ENCODE measurements at regions not wholly inside any gene's neighbourhood (a gene's known extent, or its start where the extent isn't known, plus 50 kb on each side); places are given as distances from the start of the nearest gene placed in this dataset.

DNA sequence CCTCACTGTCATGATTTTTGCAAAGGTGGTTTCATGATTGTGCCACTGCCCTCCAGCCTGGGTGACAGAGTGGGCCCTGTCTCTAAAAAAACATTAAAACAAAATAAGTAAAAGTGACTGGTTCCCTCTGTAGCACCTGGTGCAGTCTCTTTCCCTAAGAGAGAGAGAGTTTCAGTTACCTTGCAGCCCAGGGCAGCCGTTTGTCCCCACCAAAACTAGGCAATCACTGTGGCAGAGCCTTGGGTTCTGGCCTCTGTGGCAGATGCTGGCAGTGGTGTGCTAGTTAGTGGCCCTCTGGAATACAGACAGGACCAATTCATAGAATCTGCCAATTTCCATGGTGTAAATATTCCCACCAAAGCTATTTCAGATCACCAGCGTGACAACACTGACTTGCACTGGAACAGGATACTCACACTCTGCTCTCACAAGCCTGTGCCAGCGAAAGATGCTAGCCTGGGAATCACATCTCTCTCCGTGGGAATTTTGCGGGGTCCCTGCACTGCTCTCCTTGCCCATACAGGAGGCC is 108.7 kb downstream of the TLR5 start:
- Histone ChIP-seq H3K4me1 (ENCODE audit: control insufficient read depth in 4 of 4, insufficient read depth in 4 of 4, low read length in 3 of 4) (no peaks in the 10 kb centered on the region), H3K36me3 (ENCODE audit: control insufficient read depth in 4 of 4, insufficient read depth in 3 of 4, low read depth in 1 of 4, low read length in 3 of 4) (no peaks in the 10 kb centered on the region), H3K9me3 (ENCODE audit: control insufficient read depth in 4 of 4, low read length in 3 of 4) (no peaks in the 10 kb centered on the region), H3K27ac (ENCODE audit: low read depth in 1 of 2, low read length in 2 of 2) (no peak overlapping the region), H3K27me3 (ENCODE audit: control insufficient read depth in 4 of 4, insufficient read depth in 4 of 4, low read length in 3 of 4) (no peaks in the 10 kb centered on the region), H3K4me3 (ENCODE audit: low read depth in 1 of 3, low read length in 3 of 3) (no peak overlapping the region), H3K9ac (ENCODE audit: low read depth in 1 of 2, low read length in 2 of 2) (no peak overlapping the region)
- TF ChIP-seq, protein P1, sequence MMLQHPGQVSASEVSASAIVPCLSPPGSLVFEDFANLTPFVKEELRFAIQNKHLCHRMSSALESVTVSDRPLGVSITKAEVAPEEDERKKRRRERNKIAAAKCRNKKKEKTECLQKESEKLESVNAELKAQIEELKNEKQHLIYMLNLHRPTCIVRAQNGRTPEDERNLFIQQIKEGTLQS (IDR thresholded peaks at IDR 0.05), result no peak
- TF ChIP-seq RAD21 (IDR thresholded peaks at IDR 0.05) (no peak), RXRA (IDR thresholded peaks at IDR 0.05) (no peak), JUND (IDR thresholded peaks at IDR 0.05) (no peak), FOXA2 (IDR thresholded peaks at IDR 0.05) (no peak), EGR1 (IDR thresholded peaks at IDR 0.05; ENCODE audit: low read depth in 2 of 2) (no peak), HNF4G (IDR thresholded peaks at IDR 0.05) (no peak), GABPA (IDR thresholded peaks at IDR 0.05 in 1 of 2, conservative IDR thresholded peaks at IDR 0.05 in 1 of 2) (no peak), TAF1 (conservative IDR thresholded peaks at IDR 0.05) (no peak)
- TF ChIP-seq, protein P2, sequence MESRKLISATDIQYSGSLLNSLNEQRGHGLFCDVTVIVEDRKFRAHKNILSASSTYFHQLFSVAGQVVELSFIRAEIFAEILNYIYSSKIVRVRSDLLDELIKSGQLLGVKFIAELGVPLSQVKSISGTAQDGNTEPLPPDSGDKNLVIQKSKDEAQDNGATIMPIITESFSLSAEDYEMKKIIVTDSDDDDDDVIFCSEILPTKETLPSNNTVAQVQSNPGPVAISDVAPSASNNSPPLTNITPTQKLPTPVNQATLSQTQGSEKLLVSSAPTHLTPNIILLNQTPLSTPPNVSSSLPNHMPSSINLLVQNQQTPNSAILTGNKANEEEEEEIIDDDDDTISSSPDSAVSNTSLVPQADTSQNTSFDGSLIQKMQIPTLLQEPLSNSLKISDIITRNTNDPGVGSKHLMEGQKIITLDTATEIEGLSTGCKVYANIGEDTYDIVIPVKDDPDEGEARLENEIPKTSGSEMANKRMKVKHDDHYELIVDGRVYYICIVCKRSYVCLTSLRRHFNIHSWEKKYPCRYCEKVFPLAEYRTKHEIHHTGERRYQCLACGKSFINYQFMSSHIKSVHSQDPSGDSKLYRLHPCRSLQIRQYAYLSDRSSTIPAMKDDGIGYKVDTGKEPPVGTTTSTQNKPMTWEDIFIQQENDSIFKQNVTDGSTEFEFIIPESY (IDR thresholded peaks at IDR 0.05), result no peak
- TF ChIP-seq, protein P3, sequence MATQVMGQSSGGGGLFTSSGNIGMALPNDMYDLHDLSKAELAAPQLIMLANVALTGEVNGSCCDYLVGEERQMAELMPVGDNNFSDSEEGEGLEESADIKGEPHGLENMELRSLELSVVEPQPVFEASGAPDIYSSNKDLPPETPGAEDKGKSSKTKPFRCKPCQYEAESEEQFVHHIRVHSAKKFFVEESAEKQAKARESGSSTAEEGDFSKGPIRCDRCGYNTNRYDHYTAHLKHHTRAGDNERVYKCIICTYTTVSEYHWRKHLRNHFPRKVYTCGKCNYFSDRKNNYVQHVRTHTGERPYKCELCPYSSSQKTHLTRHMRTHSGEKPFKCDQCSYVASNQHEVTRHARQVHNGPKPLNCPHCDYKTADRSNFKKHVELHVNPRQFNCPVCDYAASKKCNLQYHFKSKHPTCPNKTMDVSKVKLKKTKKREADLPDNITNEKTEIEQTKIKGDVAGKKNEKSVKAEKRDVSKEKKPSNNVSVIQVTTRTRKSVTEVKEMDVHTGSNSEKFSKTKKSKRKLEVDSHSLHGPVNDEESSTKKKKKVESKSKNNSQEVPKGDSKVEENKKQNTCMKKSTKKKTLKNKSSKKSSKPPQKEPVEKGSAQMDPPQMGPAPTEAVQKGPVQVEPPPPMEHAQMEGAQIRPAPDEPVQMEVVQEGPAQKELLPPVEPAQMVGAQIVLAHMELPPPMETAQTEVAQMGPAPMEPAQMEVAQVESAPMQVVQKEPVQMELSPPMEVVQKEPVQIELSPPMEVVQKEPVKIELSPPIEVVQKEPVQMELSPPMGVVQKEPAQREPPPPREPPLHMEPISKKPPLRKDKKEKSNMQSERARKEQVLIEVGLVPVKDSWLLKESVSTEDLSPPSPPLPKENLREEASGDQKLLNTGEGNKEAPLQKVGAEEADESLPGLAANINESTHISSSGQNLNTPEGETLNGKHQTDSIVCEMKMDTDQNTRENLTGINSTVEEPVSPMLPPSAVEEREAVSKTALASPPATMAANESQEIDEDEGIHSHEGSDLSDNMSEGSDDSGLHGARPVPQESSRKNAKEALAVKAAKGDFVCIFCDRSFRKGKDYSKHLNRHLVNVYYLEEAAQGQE (IDR thresholded peaks at IDR 0.05), result no peak
- TF ChIP-seq, protein P4, sequence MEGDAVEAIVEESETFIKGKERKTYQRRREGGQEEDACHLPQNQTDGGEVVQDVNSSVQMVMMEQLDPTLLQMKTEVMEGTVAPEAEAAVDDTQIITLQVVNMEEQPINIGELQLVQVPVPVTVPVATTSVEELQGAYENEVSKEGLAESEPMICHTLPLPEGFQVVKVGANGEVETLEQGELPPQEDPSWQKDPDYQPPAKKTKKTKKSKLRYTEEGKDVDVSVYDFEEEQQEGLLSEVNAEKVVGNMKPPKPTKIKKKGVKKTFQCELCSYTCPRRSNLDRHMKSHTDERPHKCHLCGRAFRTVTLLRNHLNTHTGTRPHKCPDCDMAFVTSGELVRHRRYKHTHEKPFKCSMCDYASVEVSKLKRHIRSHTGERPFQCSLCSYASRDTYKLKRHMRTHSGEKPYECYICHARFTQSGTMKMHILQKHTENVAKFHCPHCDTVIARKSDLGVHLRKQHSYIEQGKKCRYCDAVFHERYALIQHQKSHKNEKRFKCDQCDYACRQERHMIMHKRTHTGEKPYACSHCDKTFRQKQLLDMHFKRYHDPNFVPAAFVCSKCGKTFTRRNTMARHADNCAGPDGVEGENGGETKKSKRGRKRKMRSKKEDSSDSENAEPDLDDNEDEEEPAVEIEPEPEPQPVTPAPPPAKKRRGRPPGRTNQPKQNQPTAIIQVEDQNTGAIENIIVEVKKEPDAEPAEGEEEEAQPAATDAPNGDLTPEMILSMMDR (IDR thresholded peaks at IDR 0.05; ENCODE audit: low read depth, low read length, missing input control), result no peak
- WGBS, result 93% methylated on average over 5 of the region's 5 CpGs
- DNase-seq (ENCODE audit: low spot score), result no peak

DNA sequence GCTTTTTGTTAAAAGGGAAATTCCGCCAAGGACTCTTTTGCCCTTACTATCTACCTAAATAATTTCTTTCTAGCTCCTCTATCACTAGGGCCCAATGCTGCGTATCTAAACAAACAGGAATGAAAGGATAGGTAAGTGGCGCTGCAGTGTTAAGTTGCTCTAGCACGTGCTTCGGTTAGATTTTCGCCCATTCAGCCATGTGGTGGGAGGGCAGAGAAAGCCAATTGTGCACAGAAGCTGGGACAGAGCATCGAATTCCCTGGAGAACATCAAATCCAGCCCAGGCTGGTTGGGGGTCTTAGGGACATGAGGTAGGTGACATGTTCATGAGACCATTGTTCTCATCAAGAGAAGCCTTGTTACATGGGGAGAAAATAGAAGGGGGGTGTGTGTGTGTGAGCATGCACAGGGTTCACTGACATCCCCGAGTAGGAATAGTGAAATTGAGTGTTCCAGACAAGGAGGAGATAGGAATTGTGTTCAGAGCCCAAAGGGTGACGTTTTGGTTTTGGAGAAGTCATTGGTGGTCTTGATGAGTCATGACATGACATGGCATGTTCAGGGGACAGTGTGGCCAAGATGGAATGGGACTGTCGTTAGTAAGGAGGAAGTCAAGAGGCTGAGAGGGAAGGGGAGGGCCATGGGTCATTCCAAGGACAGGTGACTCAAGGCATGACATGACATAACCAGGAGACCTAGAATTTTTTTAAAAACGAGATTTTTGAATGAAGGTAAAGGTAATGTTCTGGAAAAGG is 107.1 kb downstream of the TLR5 start:
- Histone ChIP-seq H3K27ac (ENCODE audit: low read depth in 1 of 2, low read length in 2 of 2) (no peak overlapping the region), H3K4me1 (ENCODE audit: control insufficient read depth in 4 of 4, insufficient read depth in 4 of 4, low read length in 3 of 4) (peaks cover 0 to 6% (median under 1%) of the 10 kb centered on the region in 4 donors), H3K4me3 (ENCODE audit: low read depth in 1 of 3, low read length in 3 of 3) (no peak overlapping the region), H3K9ac (ENCODE audit: low read depth in 1 of 2, low read length in 2 of 2) (no peak overlapping the region), H3K9me3 (ENCODE audit: control insufficient read depth in 4 of 4, low read length in 3 of 4) (no peaks in the 10 kb centered on the region), H3K27me3 (ENCODE audit: control insufficient read depth in 4 of 4, insufficient read depth in 4 of 4, low read length in 3 of 4) (no peaks in the 10 kb centered on the region), H3K36me3 (ENCODE audit: control insufficient read depth in 4 of 4, insufficient read depth in 3 of 4, low read depth in 1 of 4, low read length in 3 of 4) (no peaks in the 10 kb centered on the region)
- no peak for DNase-seq (ENCODE audit: low spot score)
- TF ChIP-seq EGR1 (IDR thresholded peaks at IDR 0.05; ENCODE audit: low read depth in 2 of 2) (no peak), NR2F2 (IDR thresholded peaks at IDR 0.05) (no peak), GABPA (IDR thresholded peaks at IDR 0.05 in 1 of 2, conservative IDR thresholded peaks at IDR 0.05 in 1 of 2) (no peak), HNF4G (IDR thresholded peaks at IDR 0.05) (no peak), SP1 (IDR thresholded peaks at IDR 0.05) (no peak)
- TF ChIP-seq, protein P2 (IDR thresholded peaks at IDR 0.05), result no peak
- TF ChIP-seq, protein P4 (IDR thresholded peaks at IDR 0.05; ENCODE audit: low read depth, low read length, missing input control), result no peak
- 73% methylated on average over 11 of the region's 11 CpGs for WGBS
